HG03565 (cell line): ENCODE measurements at regions not wholly inside any gene's neighbourhood (a gene's known extent, or its start where the extent isn't known, plus 50 kb on each side); places are given as distances from the start of the nearest gene placed in this dataset.
"Not testable (repeated sequence)": the region's sequence is repeated elsewhere in the genome, so short reads cannot be mapped to it uniquely, and the experiment has no call there.

ENCODE experiments used
- ATAC-seq: cut with Tn5 transposase; IDR thresholded peaks from one replicate; pipeline ENCODE4 v1.9.1; 2021; ENCODE audit warnings: mild to moderate bottlenecking, moderate library complexity; ENCODE audit not compliant: unreplicated experiment

- no peak for ATAC-seq
These were observed 88.4 kb upstream of the CDK6 start for GRCh38 chr7:92924800-92925199.

- no peak for ATAC-seq
These were observed 80.9 kb upstream of the CDK6 start for GRCh38 chr7:92917230-92917629.

- ATAC-seq = no peak
These were observed 80.4 kb upstream of the CDK6 start for GRCh38 chr7:92916770-92917224.

GRCh38 chr7:92915348-92915747, 79.0 kb upstream of the CDK6 start:
- no peak for ATAC-seq

- no peak for ATAC-seq
These were observed 78.3 kb upstream of the CDK6 start for GRCh38 chr7:92914645-92915044.

- no peak for ATAC-seq
These were observed 77.5 kb upstream of the CDK6 start for GRCh38 chr7:92913849-92914248.

GRCh38 chr7:92910976-92911375, 74.6 kb upstream of the CDK6 start:
- ATAC-seq = no peak

- ATAC-seq = no peak
These were observed 73.5 kb upstream of the CDK6 start for GRCh38 chr7:92909686-92910475.

GRCh38 chr7:92904244-92905131, 68.1 kb upstream of the CDK6 start:
- peak; percentile 91 for ATAC-seq

- ATAC-seq = no peak
These were observed 62.4 kb upstream of the CDK6 start for GRCh38 chr7:92898798-92899197.

- not testable (repeated sequence) for ATAC-seq
These were observed 58.5 kb upstream of the CDK6 start for GRCh38 chr7:92894857-92895256.

- no peak for ATAC-seq
These were observed 52.7 kb upstream of the CDK6 start for GRCh38 chr7:92889081-92889480.
